Spleen (tissue), 7 donors: ENCODE measurements at regions not wholly inside any gene's neighbourhood (a gene's known extent, or its start where the extent isn't known, plus 50 kb on each side); places are given as distances from the start of the nearest gene placed in this dataset.

Source experiments
- POLR2A ChIP-seq, 3 donors: fragments of 450-650 bp; IDR thresholded peaks; one replicate each; pipeline ENCODE4 v1.5.1; 2017; ENCODE audit warnings: antibody characterized with exemption in 3 of 3, mild to moderate bottlenecking in 1 of 3
- TF ChIP-seq, protein P1 (sequence below), 11 experiments: fragments of 200-600 bp in 7 of 11; fragments of 450-650 bp in 4 of 11; sonication (generic) in 4 of 11; IDR thresholded peaks in 8 of 11; conservative IDR thresholded peaks in 3 of 11; 1 replicate in 7 of 11; 2 replicates in 4 of 11; pipeline versions ENCODE4 v1.4.0 to v1.8.0; 2016 to 2021; ENCODE audit warnings: antibody characterized with exemption in 11 of 11, inconsistent platforms in 4 of 11, mild to moderate bottlenecking in 1 of 11
- donor health status: DM: no; HTN: no; CAD: no; lungs with moderate emphysema.
- donor health status: DM: no; HTN: no; CAD: no.
- donor health status: DM: no; HTN: no; CAD: no.

DNA sequence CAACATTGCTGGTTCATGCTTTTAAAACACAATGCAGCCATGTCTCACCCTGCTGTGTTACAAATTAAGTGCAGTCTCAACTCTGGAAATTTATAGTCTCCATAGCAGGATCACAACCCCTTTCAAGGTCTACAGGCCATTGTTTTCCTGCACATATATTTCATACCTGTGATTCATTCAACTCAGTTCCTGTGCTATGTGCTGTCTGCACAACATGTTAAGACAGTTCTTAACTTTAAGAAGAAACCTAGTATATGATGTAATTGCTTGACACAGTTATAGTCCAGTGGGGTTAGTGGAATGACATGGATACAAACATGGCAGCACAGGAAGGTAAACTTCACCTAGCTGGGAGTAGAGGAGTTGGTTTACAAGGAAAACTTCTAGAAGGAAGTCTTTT lies 106.4 kb downstream of the IFI44 start:
- TF ChIP-seq, protein P1, sequence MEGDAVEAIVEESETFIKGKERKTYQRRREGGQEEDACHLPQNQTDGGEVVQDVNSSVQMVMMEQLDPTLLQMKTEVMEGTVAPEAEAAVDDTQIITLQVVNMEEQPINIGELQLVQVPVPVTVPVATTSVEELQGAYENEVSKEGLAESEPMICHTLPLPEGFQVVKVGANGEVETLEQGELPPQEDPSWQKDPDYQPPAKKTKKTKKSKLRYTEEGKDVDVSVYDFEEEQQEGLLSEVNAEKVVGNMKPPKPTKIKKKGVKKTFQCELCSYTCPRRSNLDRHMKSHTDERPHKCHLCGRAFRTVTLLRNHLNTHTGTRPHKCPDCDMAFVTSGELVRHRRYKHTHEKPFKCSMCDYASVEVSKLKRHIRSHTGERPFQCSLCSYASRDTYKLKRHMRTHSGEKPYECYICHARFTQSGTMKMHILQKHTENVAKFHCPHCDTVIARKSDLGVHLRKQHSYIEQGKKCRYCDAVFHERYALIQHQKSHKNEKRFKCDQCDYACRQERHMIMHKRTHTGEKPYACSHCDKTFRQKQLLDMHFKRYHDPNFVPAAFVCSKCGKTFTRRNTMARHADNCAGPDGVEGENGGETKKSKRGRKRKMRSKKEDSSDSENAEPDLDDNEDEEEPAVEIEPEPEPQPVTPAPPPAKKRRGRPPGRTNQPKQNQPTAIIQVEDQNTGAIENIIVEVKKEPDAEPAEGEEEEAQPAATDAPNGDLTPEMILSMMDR (IDR thresholded peaks at IDR 0.05 in 8 of 11, conservative IDR thresholded peaks at IDR 0.05 in 3 of 11) = no peak
- no peak for TF ChIP-seq POLR2A (IDR thresholded peaks at IDR 0.05)
